ENCODE measurements at regions not wholly inside any gene's neighbourhood (a gene's known extent, or its start where the extent isn't known, plus 50 kb on each side); places are given as distances from the start of the nearest gene placed in this dataset.

- no peak for DNase-seq (ENCODE audit: insufficient read length, low spot score)
- TF ChIP-seq SPI1 (IDR thresholded peaks at IDR 0.05; ENCODE audit: low read depth, low read length) (no peak), POU2F2 (IDR thresholded peaks at IDR 0.05; ENCODE audit: low read depth, low read length) (no peak), POLR2A (IDR thresholded peaks at IDR 0.05; ENCODE audit: low read depth, low read length) (no peak), TAF1 (IDR thresholded peaks at IDR 0.05; ENCODE audit: low read depth, low read length) (no peak), POLR2AphosphoS5 (IDR thresholded peaks at IDR 0.05; ENCODE audit: low read depth, low read length) (no peak), PAX5 (IDR thresholded peaks at IDR 0.05; ENCODE audit: insufficient read depth, low read length, severe bottlenecking) (no peak)
- FAIRE-seq: no peak
Measured at GRCh38 chr16:50902457-50902856, 160.6 kb downstream of the CYLD start.

GRCh38 chr16:50901062-50901461 is 159.2 kb downstream of the CYLD start:
- FAIRE-seq (no peak), DNase-seq (ENCODE audit: insufficient read length, low spot score) (no peak)
- no peak for TF ChIP-seq TAF1 (IDR thresholded peaks at IDR 0.05; ENCODE audit: low read depth, low read length)
- TF ChIP-seq SPI1 (IDR thresholded peaks at IDR 0.05; ENCODE audit: low read depth, low read length): no peak
- TF ChIP-seq POU2F2 (IDR thresholded peaks at IDR 0.05; ENCODE audit: low read depth, low read length): no peak
- TF ChIP-seq POLR2AphosphoS5 (IDR thresholded peaks at IDR 0.05; ENCODE audit: low read depth, low read length): no peak
- TF ChIP-seq PAX5 (IDR thresholded peaks at IDR 0.05; ENCODE audit: insufficient read depth, low read length, severe bottlenecking): no peak
- no peak for TF ChIP-seq POLR2A (IDR thresholded peaks at IDR 0.05; ENCODE audit: low read depth, low read length)

- FAIRE-seq (no peak), DNase-seq (ENCODE audit: insufficient read length, low spot score) (no peak)
- no peak for TF ChIP-seq PAX5 (IDR thresholded peaks at IDR 0.05; ENCODE audit: insufficient read depth, low read length, severe bottlenecking)
- no peak for TF ChIP-seq SPI1 (IDR thresholded peaks at IDR 0.05; ENCODE audit: low read depth, low read length)
- TF ChIP-seq TAF1 (IDR thresholded peaks at IDR 0.05; ENCODE audit: low read depth, low read length): no peak
- no peak for TF ChIP-seq POU2F2 (IDR thresholded peaks at IDR 0.05; ENCODE audit: low read depth, low read length)
- no peak for TF ChIP-seq POLR2AphosphoS5 (IDR thresholded peaks at IDR 0.05; ENCODE audit: low read depth, low read length)
- TF ChIP-seq POLR2A (IDR thresholded peaks at IDR 0.05; ENCODE audit: low read depth, low read length): no peak
Measured at GRCh38 chr16:50900391-50900942, 158.6 kb downstream of the CYLD start.

- no peak for TF ChIP-seq POU2F2 (IDR thresholded peaks at IDR 0.05; ENCODE audit: low read depth, low read length)
- TF ChIP-seq POLR2AphosphoS5 (IDR thresholded peaks at IDR 0.05; ENCODE audit: low read depth, low read length): no peak
- no peak for TF ChIP-seq POLR2A (IDR thresholded peaks at IDR 0.05; ENCODE audit: low read depth, low read length)
- TF ChIP-seq PAX5 (IDR thresholded peaks at IDR 0.05; ENCODE audit: insufficient read depth, low read length, severe bottlenecking): no peak
- no peak for TF ChIP-seq TAF1 (IDR thresholded peaks at IDR 0.05; ENCODE audit: low read depth, low read length)
- no peak for TF ChIP-seq SPI1 (IDR thresholded peaks at IDR 0.05; ENCODE audit: low read depth, low read length)
Measured at GRCh38 chr16:50899951-50900350, 158.1 kb downstream of the CYLD start.

GRCh38 chr16:50889746-50890145 is 147.9 kb downstream of the CYLD start:
- FAIRE-seq: no peak
- TF ChIP-seq POLR2AphosphoS5 (IDR thresholded peaks at IDR 0.05; ENCODE audit: low read depth, low read length): no peak
- TF ChIP-seq SPI1 (IDR thresholded peaks at IDR 0.05; ENCODE audit: low read depth, low read length): no peak
- TF ChIP-seq POLR2A (IDR thresholded peaks at IDR 0.05; ENCODE audit: low read depth, low read length): no peak

More at GRCh38 chr16:50899951-50900350, 158.1 kb downstream of the CYLD start:
- DNase-seq (ENCODE audit: insufficient read length, low spot score) (no peak), FAIRE-seq (no peak)

GRCh38 chr16:50889276-50889675 is 147.4 kb downstream of the CYLD start:
- FAIRE-seq (no peak), DNase-seq (ENCODE audit: insufficient read length, low spot score) (no peak)
- TF ChIP-seq PAX5 (IDR thresholded peaks at IDR 0.05; ENCODE audit: insufficient read depth, low read length, severe bottlenecking): no peak
- no peak for TF ChIP-seq POLR2AphosphoS5 (IDR thresholded peaks at IDR 0.05; ENCODE audit: low read depth, low read length)
- no peak for TF ChIP-seq TAF1 (IDR thresholded peaks at IDR 0.05; ENCODE audit: low read depth, low read length)
- TF ChIP-seq POU2F2 (IDR thresholded peaks at IDR 0.05; ENCODE audit: low read depth, low read length): no peak

More at GRCh38 chr16:50889746-50890145, 147.9 kb downstream of the CYLD start:
- DNase-seq (ENCODE audit: insufficient read length, low spot score): no peak

- DNase-seq (ENCODE audit: insufficient read length, low spot score) (no peak), FAIRE-seq (no peak)
- no peak for TF ChIP-seq POU2F2 (IDR thresholded peaks at IDR 0.05; ENCODE audit: low read depth, low read length)
- no peak for TF ChIP-seq PAX5 (IDR thresholded peaks at IDR 0.05; ENCODE audit: insufficient read depth, low read length, severe bottlenecking)
- no peak for TF ChIP-seq TAF1 (IDR thresholded peaks at IDR 0.05; ENCODE audit: low read depth, low read length)
- no peak for TF ChIP-seq POLR2A (IDR thresholded peaks at IDR 0.05; ENCODE audit: low read depth, low read length)
- TF ChIP-seq SPI1 (IDR thresholded peaks at IDR 0.05; ENCODE audit: low read depth, low read length): no peak
- TF ChIP-seq POLR2AphosphoS5 (IDR thresholded peaks at IDR 0.05; ENCODE audit: low read depth, low read length): no peak
Measured at GRCh38 chr16:50888486-50889261, 146.8 kb downstream of the CYLD start.

GRCh38 chr16:50887500-50888298 is 145.8 kb downstream of the CYLD start:
- TF ChIP-seq PAX5 (IDR thresholded peaks at IDR 0.05; ENCODE audit: insufficient read depth, low read length, severe bottlenecking): no peak
- no peak for TF ChIP-seq POLR2AphosphoS5 (IDR thresholded peaks at IDR 0.05; ENCODE audit: low read depth, low read length)
- no peak for TF ChIP-seq POLR2A (IDR thresholded peaks at IDR 0.05; ENCODE audit: low read depth, low read length)
- no peak for TF ChIP-seq TAF1 (IDR thresholded peaks at IDR 0.05; ENCODE audit: low read depth, low read length)
- no peak for TF ChIP-seq SPI1 (IDR thresholded peaks at IDR 0.05; ENCODE audit: low read depth, low read length)
- no peak for TF ChIP-seq POU2F2 (IDR thresholded peaks at IDR 0.05; ENCODE audit: low read depth, low read length)
- FAIRE-seq (no peak), DNase-seq (ENCODE audit: insufficient read length, low spot score) (no peak)
